ENCODE measurements at regions not wholly inside any gene's neighbourhood (a gene's known extent, or its start where the extent isn't known, plus 50 kb on each side); places are given as distances from the start of the nearest gene placed in this dataset.
"Not testable (repeated sequence)": the region's sequence is repeated elsewhere in the genome, so short reads cannot be mapped to it uniquely, and the experiment has no call there.

GRCh38 chr6:144677263-144677662, 392.1 kb downstream of the UTRN start:
- TF ChIP-seq POLR2AphosphoS5 (IDR thresholded peaks at IDR 0.05; ENCODE audit: low read depth); CTCF (conservative IDR thresholded peaks at IDR 0.05; ENCODE audit: low read depth in 2 of 2): not testable (repeated sequence)

Data from GM23338 (cell line).